Activated CD4-positive, alpha-beta T cell treated with anti-CD3 and anti-CD28 coated beads, Interleukin-2, amount 50 U/mL, for 48 hours (primary cell): ENCODE measurements at regions not wholly inside any gene's neighbourhood (a gene's known extent, or its start where the extent isn't known, plus 50 kb on each side); places are given as distances from the start of the nearest gene placed in this dataset.

Experiments used
- DNase-seq, 2 experiments: peaks; one replicate each; pipeline ENCODE4 v3.0.0-alpha.2; 2020

GRCh38 chr1:2890221-2890850, 88.8 kb upstream of the TTC34 start:
- DNase-seq: no peak

- no peak for DNase-seq
Measured at GRCh38 chr1:2891923-2892448, 90.5 kb upstream of the TTC34 start.

GRCh38 chr1:2893473-2894120, 92.1 kb upstream of the TTC34 start:
- no peak for DNase-seq

- DNase-seq: peak in 1 of 2 experiments; percentile 3
Measured at GRCh38 chr1:2894381-2895041, 93.0 kb upstream of the TTC34 start.

GRCh38 chr1:2896824-2897223, 95.3 kb upstream of the TTC34 start:
- DNase-seq: no peak

GRCh38 chr1:2903226-2903625, 101.7 kb upstream of the TTC34 start:
- DNase-seq: no peak

- DNase-seq: no peak
Measured at GRCh38 chr1:2904191-2904590, 102.7 kb upstream of the TTC34 start.

- no peak for DNase-seq
Measured at GRCh38 chr1:2905356-2905755, 103.9 kb upstream of the TTC34 start.

- no peak for DNase-seq
Measured at GRCh38 chr1:2906085-2906484, 104.6 kb upstream of the TTC34 start.

GRCh38 chr1:2906620-2907019, 105.1 kb upstream of the TTC34 start:
- no peak for DNase-seq

GRCh38 chr1:2907051-2907450, 105.6 kb upstream of the TTC34 start:
- no peak for DNase-seq

- no peak for DNase-seq
Measured at GRCh38 chr1:2908081-2908480, 106.6 kb upstream of the TTC34 start.

- DNase-seq: no peak
Measured at GRCh38 chr1:2908561-2908960, 107.1 kb upstream of the TTC34 start.

- no peak for DNase-seq
Measured at GRCh38 chr1:2909797-2910196, 108.3 kb upstream of the TTC34 start.

GRCh38 chr1:2910211-2910610, 108.7 kb upstream of the TTC34 start:
- DNase-seq: no peak

- DNase-seq: no peak
Measured at GRCh38 chr1:2911421-2912178, 109.7 kb upstream of the ACTRT2 start.

- no peak for DNase-seq
Measured at GRCh38 chr1:2912424-2913061, 108.7 kb upstream of the ACTRT2 start.

GRCh38 chr1:2913091-2913490, 108.2 kb upstream of the ACTRT2 start:
- no peak for DNase-seq

GRCh38 chr1:2914702-2915101, 106.6 kb upstream of the ACTRT2 start:
- no peak for DNase-seq

GRCh38 chr1:2916153-2916552, 105.1 kb upstream of the ACTRT2 start:
- DNase-seq: no peak

- no peak for DNase-seq
Measured at GRCh38 chr1:2916706-2917105, 104.6 kb upstream of the ACTRT2 start.

GRCh38 chr1:2917284-2917683, 104.0 kb upstream of the ACTRT2 start:
- DNase-seq: no peak

- DNase-seq: no peak
Measured at GRCh38 chr1:2918441-2918840, 102.8 kb upstream of the ACTRT2 start.
